ENCODE measurements at regions not wholly inside any gene's neighbourhood (a gene's known extent, or its start where the extent isn't known, plus 50 kb on each side); places are given as distances from the start of the nearest gene placed in this dataset.

GRCh38 chr9:73805111-73805510, 653.4 kb downstream of the ANXA1 start:
- TF ChIP-seq CTCF (conservative IDR thresholded peaks at IDR 0.05; ENCODE audit: low read depth, low read length) (no peak), MXI1 (IDR thresholded peaks at IDR 0.05; ENCODE audit: borderline replicate concordance, low read depth, low read length) (no peak), MAZ (IDR thresholded peaks at IDR 0.05; ENCODE audit: borderline replicate concordance, low read depth, low read length) (no peak), POLR2A (IDR thresholded peaks at IDR 0.05; ENCODE audit: low read depth, low read length) (no peak), MAFK (IDR thresholded peaks at IDR 0.05; ENCODE audit: low read depth, low read length) (no peak), RCOR1 (IDR thresholded peaks at IDR 0.05; ENCODE audit: insufficient replicate concordance, low read length) (no peak), NFE2L2 (IDR thresholded peaks at IDR 0.05; ENCODE audit: low read depth, low read length) (no peak), FOS (IDR thresholded peaks at IDR 0.05; ENCODE audit: low read depth, low read length) (no peak), RFX5 (IDR thresholded peaks at IDR 0.05; ENCODE audit: low read depth, low read length) (no peak)

All from IMR-90 (cell line).